PFSK-1 (cell line): ENCODE measurements at regions not wholly inside any gene's neighbourhood (a gene's known extent, or its start where the extent isn't known, plus 50 kb on each side); places are given as distances from the start of the nearest gene placed in this dataset.

ENCODE experiments used
- POLR2AphosphoS5 ChIP-seq: IDR thresholded peaks from 2 replicates; pipeline ENCODE4 v1.6.1; 2012; ENCODE audit warnings: low read depth, mild to moderate bottlenecking, control low read depth, low read length, moderate library complexity
- TAF1 ChIP-seq: IDR thresholded peaks from 2 replicates; pipeline ENCODE4 v1.6.1; 2012; ENCODE audit warnings: low read length, control low read depth, borderline replicate concordance; ENCODE audit not compliant: insufficient read depth
- TF ChIP-seq, protein P1 (sequence below), 2 experiments: IDR thresholded peaks; 2 replicates each; pipeline versions ENCODE4 v1.6.1 to v1.8.0; 2011 to 2012; ENCODE audit warnings: low read depth in 2 of 2, low read length in 2 of 2, control low read depth in 1 of 2, inconsistent platforms in 1 of 2, mild to moderate bottlenecking in 1 of 2, moderate library complexity in 1 of 2; ENCODE audit not compliant: insufficient read depth in 1 of 2

DNA sequence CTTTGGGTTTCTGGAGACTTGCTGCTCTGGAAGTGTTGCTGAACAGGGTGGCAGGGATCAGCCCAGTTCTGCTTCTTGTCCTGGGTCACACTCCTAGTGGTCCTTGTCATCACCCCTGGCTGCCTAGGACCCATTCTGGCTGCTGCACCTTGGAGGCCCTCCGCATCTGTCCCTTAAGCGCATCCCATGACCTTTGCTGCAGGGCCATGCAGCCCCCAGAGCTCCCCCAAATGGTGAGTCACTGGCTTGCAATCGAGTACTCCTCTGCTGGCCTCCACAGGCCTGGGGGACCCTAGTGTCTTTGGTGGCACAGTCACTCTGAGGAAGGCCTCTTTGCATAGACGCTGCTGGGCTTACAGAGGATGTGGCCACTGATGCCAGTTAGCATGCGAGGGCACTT lies 188.5 kb downstream of the ASB1 start:
- no peak for TF ChIP-seq POLR2AphosphoS5
- no peak for TF ChIP-seq TAF1
- TF ChIP-seq, protein P1, sequence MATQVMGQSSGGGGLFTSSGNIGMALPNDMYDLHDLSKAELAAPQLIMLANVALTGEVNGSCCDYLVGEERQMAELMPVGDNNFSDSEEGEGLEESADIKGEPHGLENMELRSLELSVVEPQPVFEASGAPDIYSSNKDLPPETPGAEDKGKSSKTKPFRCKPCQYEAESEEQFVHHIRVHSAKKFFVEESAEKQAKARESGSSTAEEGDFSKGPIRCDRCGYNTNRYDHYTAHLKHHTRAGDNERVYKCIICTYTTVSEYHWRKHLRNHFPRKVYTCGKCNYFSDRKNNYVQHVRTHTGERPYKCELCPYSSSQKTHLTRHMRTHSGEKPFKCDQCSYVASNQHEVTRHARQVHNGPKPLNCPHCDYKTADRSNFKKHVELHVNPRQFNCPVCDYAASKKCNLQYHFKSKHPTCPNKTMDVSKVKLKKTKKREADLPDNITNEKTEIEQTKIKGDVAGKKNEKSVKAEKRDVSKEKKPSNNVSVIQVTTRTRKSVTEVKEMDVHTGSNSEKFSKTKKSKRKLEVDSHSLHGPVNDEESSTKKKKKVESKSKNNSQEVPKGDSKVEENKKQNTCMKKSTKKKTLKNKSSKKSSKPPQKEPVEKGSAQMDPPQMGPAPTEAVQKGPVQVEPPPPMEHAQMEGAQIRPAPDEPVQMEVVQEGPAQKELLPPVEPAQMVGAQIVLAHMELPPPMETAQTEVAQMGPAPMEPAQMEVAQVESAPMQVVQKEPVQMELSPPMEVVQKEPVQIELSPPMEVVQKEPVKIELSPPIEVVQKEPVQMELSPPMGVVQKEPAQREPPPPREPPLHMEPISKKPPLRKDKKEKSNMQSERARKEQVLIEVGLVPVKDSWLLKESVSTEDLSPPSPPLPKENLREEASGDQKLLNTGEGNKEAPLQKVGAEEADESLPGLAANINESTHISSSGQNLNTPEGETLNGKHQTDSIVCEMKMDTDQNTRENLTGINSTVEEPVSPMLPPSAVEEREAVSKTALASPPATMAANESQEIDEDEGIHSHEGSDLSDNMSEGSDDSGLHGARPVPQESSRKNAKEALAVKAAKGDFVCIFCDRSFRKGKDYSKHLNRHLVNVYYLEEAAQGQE (IDR thresholded peaks at IDR 0.05; ENCODE audit: insufficient read depth in 1 of 2, low read depth in 2 of 2, low read length in 2 of 2) = no peak
